Activated CD8-positive, alpha-beta T cell treated with anti-CD3 and anti-CD28 coated beads for 36 hours (primary cell): ENCODE measurements at regions not wholly inside any gene's neighbourhood (a gene's known extent, or its start where the extent isn't known, plus 50 kb on each side); places are given as distances from the start of the nearest gene placed in this dataset.
"Not testable (repeated sequence)": the region's sequence is repeated elsewhere in the genome, so short reads cannot be mapped to it uniquely, and the experiment has no call there.

Experiments
- ATAC-seq: fragments of 200-7000 bp; cut with Tn5 transposase; one replicate; pipeline ENCODE4 v1.10.0; 2021; ENCODE audit warnings: mild to moderate bottlenecking, moderate library complexity
- CTCF ChIA-PET: fragments of 350-600 bp; sonication (Branson Sonifier 250); formaldehyde crosslinking; loops from one replicate; lab custom pipeline; 2021; ENCODE audit warnings: antibody characterized with exemption; lab: Charles Lee
- POLR2A ChIA-PET: fragments of 350-600 bp; sonication (Branson Sonifier 250); formaldehyde crosslinking; loops from one replicate; lab custom pipeline; 2021; ENCODE audit warnings: antibody characterized with exemption; lab: Charles Lee
- DNase-seq: peaks from one replicate; pipeline ENCODE4 v3.0.0-alpha.2; 2020
- H3K27ac Mint-ChIP-seq: one replicate; pipeline ENCODE4 v1.8.0; 2021; ENCODE audit warnings: mild to moderate bottlenecking, mixed read lengths
- H3K27me3 Mint-ChIP-seq: one replicate; pipeline ENCODE4 v1.8.0; 2021; ENCODE audit warnings: mixed read lengths
- H3K36me3 Mint-ChIP-seq: one replicate; pipeline ENCODE4 v1.8.0; 2021; ENCODE audit warnings: low read depth, mixed read lengths
- H3K4me1 Mint-ChIP-seq: one replicate; pipeline ENCODE4 v1.8.0; 2021; ENCODE audit warnings: low read depth, mixed read lengths
- H3K4me3 Mint-ChIP-seq: one replicate; pipeline ENCODE4 v1.8.0; 2021; ENCODE audit warnings: mild to moderate bottlenecking, moderate library complexity, mixed read lengths
- H3K9me3 Mint-ChIP-seq: one replicate; pipeline ENCODE4 v1.8.0; 2021; ENCODE audit warnings: mixed read lengths
- CTCF ChIP-seq: fragments of 200-600 bp; IDR thresholded peaks from one replicate; pipeline ENCODE4 v1.8.0; 2022; ENCODE audit warnings: antibody characterized with exemption, mild to moderate bottlenecking
- intact Hi-C: fragments of 100-400 bp; cut with micrococcal nuclease; formaldehyde crosslinking; loops from one replicate; pipeline ENCODE4 v1.10.0; 2022

- CTCF ChIA-PET = no interaction called here
- intact Hi-C loops = no loop called here
- no peak for TF ChIP-seq CTCF
- no peaks in the 10 kb centered on the region for H3K27me3 Mint-ChIP-seq
- no peak for ATAC-seq
- no peaks in the 10 kb centered on the region for H3K36me3 Mint-ChIP-seq
- peaks cover 2% of the 10 kb centered on the region for H3K9me3 Mint-ChIP-seq
- H3K27ac Mint-ChIP-seq = no peak overlapping the region
- DNase-seq = no peak
- POLR2A ChIA-PET = no interaction called here
- no peak overlapping the region for H3K4me3 Mint-ChIP-seq
- H3K4me1 Mint-ChIP-seq = no peaks in the 10 kb centered on the region
These were observed 804.6 kb downstream of the EPHA3 start for GRCh38 chr3:89912031-89912430.

GRCh38 chr3:89923921-89924610, 816.6 kb downstream of the EPHA3 start:
- no peak for ATAC-seq
- intact Hi-C loops = no loop called here

DNA sequence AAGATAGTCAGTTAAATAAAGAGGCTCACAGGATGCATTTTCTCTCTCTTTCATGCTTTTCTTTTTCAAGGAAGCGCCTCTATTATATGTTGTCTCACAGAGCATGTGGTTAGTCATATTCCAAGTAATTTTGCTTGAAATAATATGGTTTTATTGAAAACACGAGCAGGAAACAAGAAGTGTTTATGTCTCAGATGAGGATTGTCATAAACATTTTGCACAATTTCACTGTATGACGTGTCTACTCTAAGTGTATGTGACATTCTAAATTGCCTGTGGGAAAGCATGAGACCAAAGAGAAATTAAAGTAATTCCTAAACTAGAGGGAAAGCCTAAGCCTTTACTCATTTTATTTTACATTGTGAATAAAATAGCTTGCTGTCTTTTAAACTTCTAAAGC, 818.6 kb downstream of the EPHA3 start:
- CTCF ChIA-PET = no interaction called here
- ATAC-seq = no peak

More at GRCh38 chr3:89923921-89924610, 816.6 kb downstream of the EPHA3 start:
- no peak for TF ChIP-seq CTCF
- Mint-ChIP-seq H3K27me3 (no peaks in the 10 kb centered on the region), H3K4me3 (no peak overlapping the region), H3K4me1 (no peaks in the 10 kb centered on the region), H3K27ac (no peak overlapping the region), H3K9me3 (peaks cover 3% of the 10 kb centered on the region), H3K36me3 (no peaks in the 10 kb centered on the region)
- POLR2A ChIA-PET = no interaction called here
- CTCF ChIA-PET = interaction anchor here (1.1 kb wide), 1 partner anchor 168 kb away, joined by 4 read pairs; no protein-coding TSS in a partner anchor
- no peak for DNase-seq

DNA sequence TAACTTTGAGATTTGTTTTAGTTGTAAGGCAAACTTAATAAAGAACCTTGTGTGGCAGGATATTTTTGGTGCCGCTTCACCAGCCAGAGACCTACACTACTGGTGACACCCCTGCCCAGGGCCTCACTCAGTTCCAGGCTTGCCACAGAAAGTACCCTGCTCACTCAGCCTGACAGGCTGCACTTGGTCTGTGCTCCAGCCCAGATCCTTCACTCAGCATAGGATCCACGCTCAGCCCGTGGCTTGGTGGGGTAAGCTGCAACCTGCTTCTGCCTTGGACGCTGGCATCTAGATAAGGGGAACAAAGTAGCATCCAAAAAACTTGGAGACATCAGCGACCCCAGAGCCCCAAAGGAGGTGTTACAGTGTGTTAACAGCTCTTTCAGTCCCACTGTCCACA, 825.5 kb downstream of the EPHA3 start:
- Mint-ChIP-seq H3K4me3 (no peak overlapping the region), H3K9me3 (peaks cover 2% of the 10 kb centered on the region), H3K4me1 (no peaks in the 10 kb centered on the region), H3K36me3 (no peaks in the 10 kb centered on the region), H3K27ac (no peak overlapping the region), H3K27me3 (no peaks in the 10 kb centered on the region)
- no peak for TF ChIP-seq CTCF
- DNase-seq (no peak), ATAC-seq (no peak)
- CTCF ChIA-PET = no interaction called here
- intact Hi-C loops = no loop called here
- POLR2A ChIA-PET = no interaction called here

More for the DNA sequence above, 818.6 kb downstream of the EPHA3 start:
- intact Hi-C loops = no loop called here
- Mint-ChIP-seq H3K4me3 (no peak overlapping the region), H3K4me1 (no peaks in the 10 kb centered on the region), H3K27ac (no peak overlapping the region), H3K36me3 (no peaks in the 10 kb centered on the region), H3K9me3 (peaks cover 5% of the 10 kb centered on the region), H3K27me3 (no peaks in the 10 kb centered on the region)
- DNase-seq = no peak
- no peak for TF ChIP-seq CTCF
- POLR2A ChIA-PET = no interaction called here

DNA sequence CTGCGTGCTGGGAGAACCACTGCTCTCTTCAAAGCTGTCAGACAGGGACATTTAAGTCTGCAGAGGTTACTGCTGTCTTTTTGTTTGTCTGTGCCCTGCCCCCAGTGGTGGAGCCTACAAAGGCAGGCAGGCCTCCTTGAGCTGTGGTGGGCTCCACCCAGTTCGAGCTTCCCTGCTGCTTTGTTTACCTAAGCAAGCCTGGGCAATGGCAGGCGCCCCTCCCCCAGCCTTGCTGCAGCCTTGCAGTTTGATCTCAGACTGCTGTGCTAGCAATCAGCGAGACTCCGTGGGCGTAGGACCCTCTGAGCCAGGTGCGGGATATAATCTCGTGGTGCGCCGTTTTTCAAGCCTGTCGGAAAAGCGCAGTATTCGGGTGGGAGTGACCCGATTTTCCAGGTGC, 837.0 kb downstream of the EPHA3 start:
- not testable (repeated sequence) for H3K4me1 Mint-ChIP-seq

More for the DNA sequence above, 837.0 kb downstream of the EPHA3 start:
- H3K27ac Mint-ChIP-seq, ATAC-seq, H3K36me3 Mint-ChIP-seq, H3K4me3 Mint-ChIP-seq, CTCF ChIA-PET, POLR2A ChIA-PET, H3K27me3 Mint-ChIP-seq, intact Hi-C loops, DNase-seq: not testable (repeated sequence)
- peaks cover 16% of the 10 kb centered on the region for H3K9me3 Mint-ChIP-seq
